ENCODE measurements at regions not wholly inside any gene's neighbourhood (a gene's known extent, or its start where the extent isn't known, plus 50 kb on each side); places are given as distances from the start of the nearest gene placed in this dataset.

DNA sequence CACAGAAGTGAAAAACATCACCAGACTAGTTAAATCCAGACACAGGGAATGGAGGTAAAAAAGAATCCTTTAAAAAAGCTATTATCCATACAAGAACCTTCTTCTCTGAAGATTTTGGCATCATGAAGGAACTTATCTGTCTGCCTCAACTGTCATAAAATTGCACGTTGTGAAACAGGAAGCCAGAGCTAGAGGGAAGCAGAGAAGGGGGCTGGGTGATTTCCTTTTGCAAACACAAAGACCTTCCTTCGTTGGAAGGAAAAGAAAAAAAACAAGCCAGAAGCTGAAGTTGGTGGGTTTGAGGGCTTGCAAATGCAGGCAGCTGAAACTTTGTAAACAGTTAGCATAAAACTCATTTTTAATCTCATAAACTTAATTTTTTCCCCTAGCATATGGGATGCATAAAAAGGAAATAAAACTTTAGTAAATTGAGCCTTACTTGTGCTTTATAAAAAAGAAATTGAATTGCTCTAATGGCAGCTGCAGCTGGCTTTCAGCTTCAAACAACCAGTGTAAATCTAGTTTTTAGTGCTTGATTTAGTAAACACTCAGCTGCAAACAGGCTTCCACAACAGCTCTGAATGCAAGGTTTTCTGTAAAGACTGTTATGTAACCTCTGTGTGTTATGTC lies 101.6 kb downstream of the OTUD1 start:
- no peak for TF ChIP-seq CTCF (IDR thresholded peaks at IDR 0.05; ENCODE audit: insufficient read depth, low read depth, low read length)
- TF ChIP-seq EZH2 (IDR thresholded peaks at IDR 0.05; ENCODE audit: insufficient read depth, low read length) = no peak

Data from astrocyte (in vitro differentiated cells and primary cell).